Smooth muscle cell (in vitro differentiated cells): ENCODE measurements at regions not wholly inside any gene's neighbourhood (a gene's known extent, or its start where the extent isn't known, plus 50 kb on each side); places are given as distances from the start of the nearest gene placed in this dataset.

Experiments used
- DNase-seq: peaks from one replicate; lab custom pipeline; 2025; ENCODE audit not compliant: unreplicated experiment; lab: John Stamatoyannopoulos, UW
- H2AFZ ChIP-seq: fragments of 200-600 bp; sonication (generic); 2 replicates; pipeline ENCODE4 v1.6.0; 2016; ENCODE audit warnings: antibody characterized with exemption, low read depth, mild to moderate bottlenecking
- H3F3A ChIP-seq: fragments of 200-600 bp; sonication (generic); 2 replicates; pipeline ENCODE4 v1.6.0; 2017; ENCODE audit warnings: antibody characterized with exemption, low read depth
- H3K27ac ChIP-seq: fragments of 200-600 bp; sonication (generic); 2 replicates; pipeline ENCODE4 v1.5.1; 2016; ENCODE audit warnings: low read depth, mild to moderate bottlenecking
- H3K27me3 ChIP-seq: fragments of 200-600 bp; sonication (generic); 2 replicates; pipeline ENCODE4 v1.6.1; 2016; ENCODE audit warnings: low read depth, mild to moderate bottlenecking
- H3K36me3 ChIP-seq: fragments of 200-600 bp; sonication (generic); 2 replicates; pipeline ENCODE4 v1.5.1; 2016; ENCODE audit warnings: low read depth
- H3K4me1 ChIP-seq: fragments of 200-600 bp; sonication (generic); 2 replicates; pipeline ENCODE4 v1.5.1; 2016; ENCODE audit warnings: low read depth
- H3K4me2 ChIP-seq: fragments of 200-600 bp; sonication (generic); 2 replicates; pipeline ENCODE4 v1.6.0; 2016; ENCODE audit warnings: mild to moderate bottlenecking
- H3K4me3 ChIP-seq: fragments of 200-600 bp; sonication (generic); 2 replicates; pipeline ENCODE4 v1.5.1; 2016; ENCODE audit warnings: mild to moderate bottlenecking
- H3K79me2 ChIP-seq: fragments of 200-600 bp; sonication (generic); 2 replicates; pipeline ENCODE4 v1.6.0; 2016; ENCODE audit warnings: low read depth, mild to moderate bottlenecking
- H3K9ac ChIP-seq: fragments of 200-600 bp; sonication (generic); 2 replicates; pipeline ENCODE4 v1.6.0; 2016; ENCODE audit warnings: low read depth
- H3K9me3 ChIP-seq: fragments of 200-600 bp; sonication (generic); replicated peaks from 2 replicates; pipeline ENCODE4 v1.5.1; 2016; ENCODE audit warnings: low read depth
- H4K20me1 ChIP-seq: fragments of 200-600 bp; sonication (generic); 2 replicates; pipeline ENCODE4 v1.6.0; 2016; ENCODE audit warnings: low read depth
- CTCF ChIP-seq: fragments of 200-600 bp; sonication (generic); IDR thresholded peaks from 2 replicates; pipeline ENCODE4 v1.5.1; 2017; ENCODE audit warnings: borderline replicate concordance, mild to moderate bottlenecking, antibody characterized with exemption; ENCODE audit not compliant: insufficient read depth, poor library complexity, severe bottlenecking
- WGBS: methylation state at CpG from one replicate; pipeline ENCODE4 v1.1.7; 2016; ENCODE audit warnings: low lambda C conversion rate; 5-methylcytosine and 5-hydroxymethylcytosine counted together

DNA sequence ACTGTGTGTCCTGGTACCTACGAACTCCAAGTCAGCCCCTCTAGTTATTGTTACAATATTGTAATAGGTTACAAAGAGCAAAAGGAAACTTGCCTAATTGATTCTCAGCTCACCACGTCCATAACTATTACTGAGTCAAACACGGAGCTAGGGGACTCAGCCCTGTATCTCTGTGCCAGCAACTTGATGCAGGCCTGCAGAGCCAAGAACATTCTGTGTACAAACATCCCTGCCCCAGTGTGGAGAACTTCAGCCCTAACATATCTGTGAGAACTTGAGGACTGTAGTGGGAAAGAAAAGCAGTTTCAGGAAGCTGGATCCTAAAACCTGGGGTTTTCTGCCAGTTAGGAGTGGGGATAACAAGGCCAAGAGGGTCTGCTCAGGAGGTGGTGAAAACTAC lies 114.9 kb upstream of the PRSS58 start:
- no peaks in the 10 kb centered on the region for H3K36me3 ChIP-seq
- no peaks in the 10 kb centered on the region for H4K20me1 ChIP-seq
- H3K79me2 ChIP-seq = no peaks in the 10 kb centered on the region
- H3K9me3 ChIP-seq = no peaks in the 10 kb centered on the region
- TF ChIP-seq CTCF = no peak
- no peaks in the 10 kb centered on the region for H3K4me1 ChIP-seq
- H3K27ac ChIP-seq = no peak overlapping the region
- DNase-seq = no peak
- H3K9ac ChIP-seq = no peak overlapping the region
- WGBS = 84% methylated on average over 3 of the region's 3 CpGs
- no peak overlapping the region for H3K4me2 ChIP-seq
- H3K27me3 ChIP-seq = no peaks in the 10 kb centered on the region
- no peak overlapping the region for H2AFZ ChIP-seq
- H3F3A ChIP-seq = no peaks in the 10 kb centered on the region
- no peak overlapping the region for H3K4me3 ChIP-seq

DNA sequence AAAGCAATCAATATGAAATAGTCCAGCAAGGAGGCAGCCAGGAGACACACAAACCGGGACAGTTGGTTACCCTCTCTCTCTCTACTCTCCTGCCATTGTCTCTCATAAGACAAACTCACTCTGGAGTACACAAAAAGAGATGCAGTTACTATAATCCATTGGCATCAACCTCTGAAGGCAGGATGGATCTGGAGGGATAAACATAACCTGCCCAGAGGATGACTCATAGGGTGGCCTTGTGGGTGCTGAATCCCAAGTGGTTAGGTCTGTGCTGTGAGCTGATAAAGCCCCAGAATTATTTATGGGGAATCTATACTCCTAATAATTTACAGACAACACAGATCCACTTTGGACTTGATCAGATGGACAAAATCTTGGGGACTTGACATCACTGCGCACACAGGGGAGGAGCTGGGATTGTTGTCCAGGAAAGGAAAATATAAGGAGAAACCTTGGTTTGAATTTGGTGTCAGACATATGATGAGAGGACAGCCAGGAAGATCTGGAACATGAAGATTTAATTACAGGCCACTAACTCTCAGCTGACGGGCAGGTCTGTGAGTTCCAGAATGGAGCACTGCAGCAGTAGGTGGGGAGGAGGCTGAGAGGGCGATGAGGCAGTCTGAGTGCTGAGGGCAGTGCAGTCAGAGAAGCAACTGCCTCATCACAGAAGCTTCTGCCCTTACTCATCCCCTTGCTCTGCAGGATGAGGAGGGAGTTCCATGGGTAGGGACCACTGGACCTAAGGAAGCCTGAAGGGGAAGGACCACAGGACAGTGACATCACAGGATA lies 113.9 kb upstream of the PRSS58 start:
- 92% methylated on average over 4 of the region's 4 CpGs for WGBS
- TF ChIP-seq CTCF = no peak

DNA sequence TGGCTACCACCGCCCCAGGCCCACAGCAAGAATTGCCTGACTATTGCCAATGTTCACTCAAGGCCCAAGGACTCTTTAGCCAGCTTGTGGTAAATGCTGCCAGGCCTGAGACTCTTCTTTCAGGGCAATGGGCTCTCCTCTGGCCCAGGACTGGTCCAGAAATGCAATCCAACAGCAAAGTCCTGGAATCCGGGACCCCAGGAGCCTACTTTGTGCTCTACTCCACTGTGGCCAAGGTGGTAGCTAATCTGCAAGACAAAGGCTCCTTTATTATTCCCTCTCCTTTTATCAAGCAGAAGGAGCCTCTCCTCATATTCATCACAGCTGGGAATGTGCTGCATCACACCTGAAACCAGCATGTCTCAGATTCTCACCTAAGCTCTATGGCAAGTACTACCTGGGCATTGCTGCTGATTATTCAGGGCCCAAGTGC lies 107.6 kb upstream of the PRSS58 start:
- Histone ChIP-seq H3K27me3 (no peaks in the 10 kb centered on the region), H3F3A (no peaks in the 10 kb centered on the region), H3K36me3 (no peaks in the 10 kb centered on the region), H3K79me2 (no peaks in the 10 kb centered on the region), H3K4me1 (no peaks in the 10 kb centered on the region), H4K20me1 (no peaks in the 10 kb centered on the region), H2AFZ (no peak overlapping the region), H3K4me2 (no peak overlapping the region), H3K9me3 (no peaks in the 10 kb centered on the region), H3K4me3 (no peak overlapping the region), H3K9ac (no peak overlapping the region), H3K27ac (no peak overlapping the region)
- no peak for TF ChIP-seq CTCF
- DNase-seq = no peak
- WGBS = 85% methylated on average over 2 of the region's 2 CpGs

More for the DNA sequence above, 113.9 kb upstream of the PRSS58 start:
- Histone ChIP-seq H3K9ac (no peak overlapping the region), H3K36me3 (no peaks in the 10 kb centered on the region), H3K27ac (no peak overlapping the region), H3K79me2 (no peaks in the 10 kb centered on the region), H3K27me3 (no peaks in the 10 kb centered on the region), H3K4me1 (no peaks in the 10 kb centered on the region), H3K9me3 (no peaks in the 10 kb centered on the region), H3K4me3 (no peak overlapping the region), H4K20me1 (no peaks in the 10 kb centered on the region), H2AFZ (no peak overlapping the region), H3K4me2 (no peak overlapping the region), H3F3A (no peaks in the 10 kb centered on the region)
- DNase-seq = no peak

GRCh38 chr7:142364551-142364950 lies 106.7 kb upstream of the PRSS58 start:
- Histone ChIP-seq H3K4me2 (no peak overlapping the region), H3K9ac (no peak overlapping the region), H3K4me3 (no peak overlapping the region), H3K27me3 (no peaks in the 10 kb centered on the region), H3F3A (no peaks in the 10 kb centered on the region), H3K27ac (no peak overlapping the region), H3K36me3 (no peaks in the 10 kb centered on the region), H3K9me3 (no peaks in the 10 kb centered on the region), H4K20me1 (no peaks in the 10 kb centered on the region), H2AFZ (no peak overlapping the region), H3K79me2 (no peaks in the 10 kb centered on the region), H3K4me1 (no peaks in the 10 kb centered on the region)
- 6% methylated on average over 1 of the region's 1 CpG for WGBS
- TF ChIP-seq CTCF = no peak
- no peak for DNase-seq
